Endodermal cell (in vitro differentiated cells): ENCODE measurements at regions not wholly inside any gene's neighbourhood (a gene's known extent, or its start where the extent isn't known, plus 50 kb on each side); places are given as distances from the start of the nearest gene placed in this dataset.

Experiments used
- DNase-seq: peaks from one replicate; pipeline ENCODE4 v3.0.0-alpha.2; 2017
- H3K27ac ChIP-seq: 2 replicates; pipeline ENCODE4 v1.5.1; 2013; ENCODE audit warnings: mild to moderate bottlenecking, low read depth, low read length, moderate library complexity
- H3K27me3 ChIP-seq: 2 replicates; pipeline ENCODE4 v1.6.1; 2013; ENCODE audit warnings: mild to moderate bottlenecking, low read length, moderate library complexity; ENCODE audit not compliant: insufficient read depth, control insufficient read depth, poor library complexity, severe bottlenecking
- H3K36me3 ChIP-seq: 2 replicates; pipeline ENCODE4 v1.7.0; 2013; ENCODE audit warnings: mild to moderate bottlenecking, low read length, moderate library complexity; ENCODE audit not compliant: control insufficient read depth, insufficient read depth
- H3K4me1 ChIP-seq: one replicate; pipeline ENCODE4 v1.7.0; 2013; ENCODE audit warnings: low read length; ENCODE audit not compliant: control insufficient read depth, insufficient read depth
- H3K4me3 ChIP-seq: 2 replicates; pipeline ENCODE4 v1.5.1; 2013; ENCODE audit warnings: mild to moderate bottlenecking, low read length, moderate library complexity
- H3K9ac ChIP-seq: 2 replicates; pipeline ENCODE4 v1.6.1; 2013; ENCODE audit warnings: mild to moderate bottlenecking, low read length, moderate library complexity; ENCODE audit not compliant: poor library complexity, severe bottlenecking; ENCODE audit errors: extremely low read depth
- H3K9me3 ChIP-seq: 2 replicates; pipeline ENCODE4 v1.6.1; 2013; ENCODE audit warnings: mild to moderate bottlenecking, low read length, moderate library complexity; ENCODE audit not compliant: control insufficient read depth
- H3K27ac Mint-ChIP-seq: 2 replicates; pipeline ENCODE4 v1.8.0; 2020; ENCODE audit warnings: mixed read lengths
- H3K27me3 Mint-ChIP-seq: 2 replicates; pipeline ENCODE4 v1.8.0; 2021; ENCODE audit warnings: mild to moderate bottlenecking, mixed read lengths; ENCODE audit not compliant: insufficient read depth
- H3K36me3 Mint-ChIP-seq: 2 replicates; pipeline ENCODE4 v1.8.0; 2020; ENCODE audit warnings: low read depth, mixed read lengths
- H3K4me1 Mint-ChIP-seq: 2 replicates; pipeline ENCODE4 v1.8.0; 2020; ENCODE audit warnings: mixed read lengths
- H3K4me3 Mint-ChIP-seq: 2 replicates; pipeline ENCODE4 v1.8.0; 2020; ENCODE audit warnings: mild to moderate bottlenecking, moderate library complexity, mixed read lengths
- H3K9me3 Mint-ChIP-seq: 2 replicates; pipeline ENCODE4 v1.8.0; 2020; ENCODE audit warnings: mild to moderate bottlenecking, mixed read lengths
- WGBS, 2 experiments: methylation state at CpG; one replicate each; pipeline versions ENCODE4 v1.1.5 to v1.1.7; 2013; ENCODE audit warnings: missing lambda C conversion rate in 2 of 2, mixed read lengths in 1 of 2; ENCODE audit not compliant: insufficient coverage in 1 of 2, insufficient read length in 1 of 2; 5-methylcytosine and 5-hydroxymethylcytosine counted together
- TF ChIP-seq, protein P1 (sequence below): fragments of 200-600 bp; sonication (generic); conservative IDR thresholded peaks from 2 replicates; pipeline ENCODE4 v1.5.0; 2021; ENCODE audit warnings: antibody characterized with exemption, mild to moderate bottlenecking

DNA sequence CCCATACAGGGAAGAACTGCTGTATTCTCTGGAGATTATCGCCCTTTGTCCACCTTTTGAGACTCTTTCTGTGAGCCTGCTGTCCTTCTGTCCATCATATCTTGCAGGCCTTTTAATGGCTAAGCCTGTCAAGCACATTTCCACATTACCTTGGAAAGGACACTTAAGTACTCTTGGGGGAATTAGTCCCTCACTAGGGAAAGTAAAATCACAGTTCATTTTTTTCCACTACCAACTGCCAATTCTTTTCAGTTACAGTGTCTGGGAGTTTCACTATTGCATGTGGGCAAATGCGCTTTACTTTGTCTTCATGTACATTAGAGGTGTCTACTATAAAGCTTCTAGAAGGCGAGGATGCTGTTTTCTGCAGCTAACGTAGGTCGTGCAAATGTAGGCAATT lies 242.1 kb downstream of the NSUN3 start:
- Histone ChIP-seq H3K9ac (no peak overlapping the region), H3K27ac (no peak overlapping the region), H3K27me3 (no peaks in the 10 kb centered on the region), H3K4me1 (no peaks in the 10 kb centered on the region), H3K4me3 (no peak overlapping the region), H3K36me3 (no peaks in the 10 kb centered on the region), H3K9me3 (peaks cover 12% of the 10 kb centered on the region)
- Mint-ChIP-seq H3K27me3 (no peaks in the 10 kb centered on the region), H3K9me3 (peaks cover 10% of the 10 kb centered on the region), H3K4me3 (no peak overlapping the region), H3K36me3 (peaks cover 3% of the 10 kb centered on the region), H3K4me1 (peaks cover 33% of the 10 kb centered on the region), H3K27ac (no peak overlapping the region)
- 93 to 100% methylated on average over 1 to 5 of the region's 5 CpGs for WGBS, 2 experiments
- TF ChIP-seq, protein P1, sequence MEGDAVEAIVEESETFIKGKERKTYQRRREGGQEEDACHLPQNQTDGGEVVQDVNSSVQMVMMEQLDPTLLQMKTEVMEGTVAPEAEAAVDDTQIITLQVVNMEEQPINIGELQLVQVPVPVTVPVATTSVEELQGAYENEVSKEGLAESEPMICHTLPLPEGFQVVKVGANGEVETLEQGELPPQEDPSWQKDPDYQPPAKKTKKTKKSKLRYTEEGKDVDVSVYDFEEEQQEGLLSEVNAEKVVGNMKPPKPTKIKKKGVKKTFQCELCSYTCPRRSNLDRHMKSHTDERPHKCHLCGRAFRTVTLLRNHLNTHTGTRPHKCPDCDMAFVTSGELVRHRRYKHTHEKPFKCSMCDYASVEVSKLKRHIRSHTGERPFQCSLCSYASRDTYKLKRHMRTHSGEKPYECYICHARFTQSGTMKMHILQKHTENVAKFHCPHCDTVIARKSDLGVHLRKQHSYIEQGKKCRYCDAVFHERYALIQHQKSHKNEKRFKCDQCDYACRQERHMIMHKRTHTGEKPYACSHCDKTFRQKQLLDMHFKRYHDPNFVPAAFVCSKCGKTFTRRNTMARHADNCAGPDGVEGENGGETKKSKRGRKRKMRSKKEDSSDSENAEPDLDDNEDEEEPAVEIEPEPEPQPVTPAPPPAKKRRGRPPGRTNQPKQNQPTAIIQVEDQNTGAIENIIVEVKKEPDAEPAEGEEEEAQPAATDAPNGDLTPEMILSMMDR, result no peak
- no peak for DNase-seq

DNA sequence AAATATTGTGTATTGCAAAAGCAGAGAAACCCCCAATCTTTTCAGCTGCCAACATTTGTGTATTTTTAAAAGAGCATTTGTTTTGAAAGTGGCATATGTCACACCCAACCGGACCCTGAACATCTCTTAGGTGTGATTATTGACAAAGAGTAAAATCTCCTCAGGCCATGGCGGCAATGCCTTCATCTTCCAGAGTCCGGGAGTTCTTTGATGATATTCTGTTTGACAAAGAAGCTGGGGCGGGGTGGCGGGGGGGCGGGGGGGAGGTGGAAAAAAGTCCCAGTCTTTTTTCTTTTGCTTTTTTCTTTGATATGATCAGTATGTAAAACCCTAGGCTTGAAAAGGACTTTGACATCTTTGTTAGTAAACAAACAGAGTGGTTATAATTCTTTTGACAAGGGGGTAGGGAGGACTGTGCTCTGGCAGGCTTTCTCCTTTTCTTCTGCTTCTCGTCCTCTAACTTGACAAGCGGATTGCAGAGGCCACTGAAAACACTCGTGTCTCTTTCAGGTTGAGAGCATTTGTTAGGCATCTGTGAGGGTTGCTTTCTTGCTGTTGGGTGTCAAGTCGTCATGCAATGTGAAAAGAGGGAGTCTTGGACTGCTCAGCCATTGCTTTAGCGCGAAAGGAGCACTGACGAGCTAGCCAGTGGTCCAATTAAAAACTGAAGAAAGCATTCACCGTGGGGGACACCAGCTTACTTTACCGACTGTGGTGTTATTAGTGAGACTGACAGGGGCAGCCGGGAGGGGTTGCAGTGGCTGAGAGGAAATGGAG lies 243.2 kb downstream of the NSUN3 start:
- Mint-ChIP-seq H3K9me3 (peaks cover 6% of the 10 kb centered on the region), H3K27ac (no peak overlapping the region), H3K27me3 (no peaks in the 10 kb centered on the region), H3K36me3 (peaks cover 3% of the 10 kb centered on the region), H3K4me1 (peaks cover 31% of the 10 kb centered on the region), H3K4me3 (no peak overlapping the region)
- H3K4me1 ChIP-seq, result no peaks in the 10 kb centered on the region
- WGBS, 2 experiments, result 73 to 74% methylated on average over 5 to 16 of the region's 16 CpGs
- no peaks in the 10 kb centered on the region for H3K27me3 ChIP-seq
- DNase-seq, result peak; percentile 48
- peaks cover 12% of the 10 kb centered on the region for H3K9me3 ChIP-seq
- H3K36me3 ChIP-seq, result no peaks in the 10 kb centered on the region
- TF ChIP-seq, protein P1, result no peak
- no peak overlapping the region for H3K9ac ChIP-seq
- H3K4me3 ChIP-seq, result no peak overlapping the region
- peak overlapping the region; percentile 40 for H3K27ac ChIP-seq

DNA sequence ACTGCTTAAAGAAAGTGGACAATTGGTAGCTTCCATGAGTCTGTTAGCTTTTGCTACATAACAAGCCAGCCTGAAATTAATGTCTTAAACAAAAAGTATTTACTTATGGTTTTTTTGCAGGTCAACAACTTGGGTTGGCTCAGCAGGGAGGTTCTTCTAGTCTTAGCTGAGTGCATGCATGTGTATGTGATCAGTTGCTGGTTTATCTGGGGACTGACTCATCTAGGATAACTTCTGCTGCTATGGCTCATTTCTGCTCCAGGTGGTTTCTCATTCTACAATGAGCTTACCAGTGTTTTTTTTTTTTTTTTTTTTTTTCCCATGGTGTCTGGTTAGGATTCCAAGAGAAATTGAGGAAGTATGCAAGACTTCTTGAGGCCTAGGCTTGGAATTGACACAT lies 244.7 kb downstream of the NSUN3 start:
- peaks cover 3% of the 10 kb centered on the region for H3K36me3 Mint-ChIP-seq
- DNase-seq, result no peak
- H3K9me3 Mint-ChIP-seq, result peaks cover 6% of the 10 kb centered on the region
- no peak overlapping the region for H3K27ac Mint-ChIP-seq
- no peak overlapping the region for H3K4me3 ChIP-seq
- H3K4me1 Mint-ChIP-seq, result peaks cover 41% of the 10 kb centered on the region
- TF ChIP-seq, protein P1, result no peak
- H3K4me3 Mint-ChIP-seq, result no peak overlapping the region
- no peaks in the 10 kb centered on the region for H3K36me3 ChIP-seq
- H3K9ac ChIP-seq, result no peak overlapping the region
- H3K9me3 ChIP-seq, result peaks cover 12% of the 10 kb centered on the region
- H3K27me3 Mint-ChIP-seq, result no peaks in the 10 kb centered on the region
- H3K27me3 ChIP-seq, result no peaks in the 10 kb centered on the region
- no peak overlapping the region for H3K27ac ChIP-seq
- no peaks in the 10 kb centered on the region for H3K4me1 ChIP-seq
